ENCODE measurements at regions not wholly inside any gene's neighbourhood (a gene's known extent, or its start where the extent isn't known, plus 50 kb on each side); places are given as distances from the start of the nearest gene placed in this dataset.

DNA sequence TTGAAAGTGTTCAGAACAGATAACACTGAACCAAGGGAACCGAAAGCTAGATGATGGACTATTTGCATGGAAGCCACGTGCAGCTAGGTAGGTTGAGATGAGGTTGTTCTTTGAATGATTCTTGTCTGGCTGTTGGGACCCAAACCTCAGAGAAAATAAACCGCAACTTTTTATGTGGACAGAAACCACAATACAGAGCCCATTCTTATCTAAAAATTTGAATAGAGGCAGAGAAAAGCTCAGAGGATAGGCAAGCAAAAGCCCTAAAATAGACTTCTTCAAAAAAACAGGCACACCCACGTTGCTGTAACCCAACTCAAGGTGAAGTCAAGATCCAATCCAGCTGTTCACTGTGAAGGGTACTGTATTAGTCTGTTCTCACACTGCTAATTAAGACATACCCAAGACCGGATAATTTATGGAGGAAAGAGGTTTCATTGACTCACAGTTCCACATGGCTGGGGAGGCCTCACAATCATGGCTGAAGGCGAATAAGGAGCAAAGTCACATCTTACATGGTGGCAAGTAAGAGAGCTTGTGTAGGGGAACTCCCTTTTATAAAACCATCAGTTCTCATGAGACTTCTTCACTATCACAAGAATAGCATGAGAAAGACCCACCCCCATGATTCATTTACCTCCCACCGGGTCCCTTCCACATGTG, 353.8 kb downstream of the AACS start:
- TF ChIP-seq, protein P1, sequence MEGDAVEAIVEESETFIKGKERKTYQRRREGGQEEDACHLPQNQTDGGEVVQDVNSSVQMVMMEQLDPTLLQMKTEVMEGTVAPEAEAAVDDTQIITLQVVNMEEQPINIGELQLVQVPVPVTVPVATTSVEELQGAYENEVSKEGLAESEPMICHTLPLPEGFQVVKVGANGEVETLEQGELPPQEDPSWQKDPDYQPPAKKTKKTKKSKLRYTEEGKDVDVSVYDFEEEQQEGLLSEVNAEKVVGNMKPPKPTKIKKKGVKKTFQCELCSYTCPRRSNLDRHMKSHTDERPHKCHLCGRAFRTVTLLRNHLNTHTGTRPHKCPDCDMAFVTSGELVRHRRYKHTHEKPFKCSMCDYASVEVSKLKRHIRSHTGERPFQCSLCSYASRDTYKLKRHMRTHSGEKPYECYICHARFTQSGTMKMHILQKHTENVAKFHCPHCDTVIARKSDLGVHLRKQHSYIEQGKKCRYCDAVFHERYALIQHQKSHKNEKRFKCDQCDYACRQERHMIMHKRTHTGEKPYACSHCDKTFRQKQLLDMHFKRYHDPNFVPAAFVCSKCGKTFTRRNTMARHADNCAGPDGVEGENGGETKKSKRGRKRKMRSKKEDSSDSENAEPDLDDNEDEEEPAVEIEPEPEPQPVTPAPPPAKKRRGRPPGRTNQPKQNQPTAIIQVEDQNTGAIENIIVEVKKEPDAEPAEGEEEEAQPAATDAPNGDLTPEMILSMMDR (IDR thresholded peaks at IDR 0.05; ENCODE audit: poor library complexity, severe bottlenecking), result no peak
- TF ChIP-seq POLR2AphosphoS5 (IDR thresholded peaks at IDR 0.05), result no peak
- TF ChIP-seq EZH2 (IDR thresholded peaks at IDR 0.05; ENCODE audit: borderline replicate concordance, insufficient read depth, low read length, poor library complexity, severe bottlenecking), result no peak
- no peak for TF ChIP-seq TAF1 (IDR thresholded peaks at IDR 0.05; ENCODE audit: low read depth)
- no peak for TF ChIP-seq MXI1 (conservative IDR thresholded peaks at IDR 0.05; ENCODE audit: poor library complexity, severe bottlenecking)
- no peak for TF ChIP-seq SMC3 (conservative IDR thresholded peaks at IDR 0.05; ENCODE audit: poor library complexity)
